ENCODE measurements at regions not wholly inside any gene's neighbourhood (a gene's known extent, or its start where the extent isn't known, plus 50 kb on each side); places are given as distances from the start of the nearest gene placed in this dataset.

DNA sequence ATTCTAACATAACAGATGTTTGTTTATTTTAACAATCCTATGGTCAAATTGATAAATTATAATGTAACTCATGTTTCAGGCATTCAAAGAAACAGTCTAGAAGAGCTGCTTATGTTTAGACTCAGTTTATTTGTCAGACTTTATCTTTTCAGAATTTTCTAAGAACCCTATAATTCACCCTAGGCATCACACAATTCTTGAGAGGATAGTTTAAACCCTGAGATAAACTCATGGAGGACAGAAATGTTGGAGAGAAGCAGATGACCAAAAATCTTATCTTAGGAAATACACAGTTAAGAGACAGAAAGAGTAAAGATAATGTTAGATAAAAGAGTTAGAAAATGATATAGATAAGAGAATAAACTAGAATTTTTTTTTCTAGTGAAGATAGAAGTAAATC is 1185.7 kb upstream of the SLC10A2 start:
- H3K27me3 ChIP-seq (ENCODE audit: control insufficient read depth in 2 of 2, insufficient read depth in 2 of 2, low read length in 2 of 2): no peaks in the 10 kb centered on the region
- H3K4me3 ChIP-seq (ENCODE audit: low read length): no peak overlapping the region
- H3K4me3 Mint-ChIP-seq: no peak overlapping the region
- no peak overlapping the region for H3K27ac ChIP-seq (ENCODE audit: low read depth, low read length)
- ChIA-PET CTCF (no interaction called here), POLR2A (no interaction called here)
- no peak for DNase-seq
- peaks cover 0 to 8% (median 0%) of the 10 kb centered on the region in 11 donors for H3K9me3 Mint-ChIP-seq
- H3K27me3 Mint-ChIP-seq: no peaks in the 10 kb centered on the region
- no peaks in the 10 kb centered on the region for H3K4me1 ChIP-seq (ENCODE audit: control insufficient read depth in 2 of 2, insufficient read depth in 2 of 2, low read length in 2 of 2)
- no peak for ATAC-seq
- H3K36me3 ChIP-seq (ENCODE audit: control insufficient read depth in 2 of 3, insufficient read depth in 3 of 3, low read length in 3 of 3): no peaks in the 10 kb centered on the region
- no peaks in the 10 kb centered on the region for H3K36me3 Mint-ChIP-seq
- H3K27ac Mint-ChIP-seq: no peak overlapping the region
- H3K4me1 Mint-ChIP-seq: no peaks in the 10 kb centered on the region
- intact Hi-C loops (cut with micrococcal nuclease): no loop called here
- no peaks in the 10 kb centered on the region for H3K9me3 ChIP-seq (ENCODE audit: control insufficient read depth in 2 of 3, low read length in 3 of 3)

DNA sequence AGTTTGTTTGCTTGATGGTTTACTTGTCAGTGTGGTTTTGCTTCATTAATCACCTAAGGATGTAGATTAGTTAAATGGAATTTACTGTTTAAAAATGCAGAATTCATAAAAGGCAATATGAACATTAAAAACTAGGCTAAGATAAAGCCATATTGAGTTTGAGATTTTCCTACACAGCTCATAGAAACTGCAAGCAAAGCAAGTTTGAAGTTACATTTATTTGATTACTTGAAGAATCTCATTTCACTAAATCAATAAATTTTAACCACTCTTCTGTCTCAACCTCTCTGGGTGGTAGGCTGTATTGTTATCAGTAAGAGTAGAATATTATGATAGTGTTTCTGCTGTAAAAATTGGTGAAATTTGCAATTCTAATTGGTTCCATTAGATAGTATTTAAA is 1180.7 kb upstream of the SLC10A2 start:
- ATAC-seq (no peak), DNase-seq (no peak)
- Mint-ChIP-seq H3K9me3 (peaks cover 0 to 5% (median 0%) of the 10 kb centered on the region in 11 donors), H3K4me3 (no peak overlapping the region), H3K27me3 (no peaks in the 10 kb centered on the region), H3K4me1 (no peaks in the 10 kb centered on the region), H3K27ac (no peak overlapping the region), H3K36me3 (no peaks in the 10 kb centered on the region)
- Histone ChIP-seq H3K27me3 (ENCODE audit: control insufficient read depth in 2 of 2, insufficient read depth in 2 of 2, low read length in 2 of 2) (no peaks in the 10 kb centered on the region), H3K9me3 (ENCODE audit: control insufficient read depth in 2 of 3, low read length in 3 of 3) (no peaks in the 10 kb centered on the region), H3K27ac (ENCODE audit: low read depth, low read length) (no peak overlapping the region), H3K4me3 (ENCODE audit: low read length) (no peak overlapping the region), H3K4me1 (ENCODE audit: control insufficient read depth in 2 of 2, insufficient read depth in 2 of 2, low read length in 2 of 2) (no peaks in the 10 kb centered on the region), H3K36me3 (ENCODE audit: control insufficient read depth in 2 of 3, insufficient read depth in 3 of 3, low read length in 3 of 3) (no peaks in the 10 kb centered on the region)
- ChIA-PET CTCF (no interaction called here), POLR2A (no interaction called here)
- intact Hi-C loops (cut with micrococcal nuclease): no loop called here

DNA sequence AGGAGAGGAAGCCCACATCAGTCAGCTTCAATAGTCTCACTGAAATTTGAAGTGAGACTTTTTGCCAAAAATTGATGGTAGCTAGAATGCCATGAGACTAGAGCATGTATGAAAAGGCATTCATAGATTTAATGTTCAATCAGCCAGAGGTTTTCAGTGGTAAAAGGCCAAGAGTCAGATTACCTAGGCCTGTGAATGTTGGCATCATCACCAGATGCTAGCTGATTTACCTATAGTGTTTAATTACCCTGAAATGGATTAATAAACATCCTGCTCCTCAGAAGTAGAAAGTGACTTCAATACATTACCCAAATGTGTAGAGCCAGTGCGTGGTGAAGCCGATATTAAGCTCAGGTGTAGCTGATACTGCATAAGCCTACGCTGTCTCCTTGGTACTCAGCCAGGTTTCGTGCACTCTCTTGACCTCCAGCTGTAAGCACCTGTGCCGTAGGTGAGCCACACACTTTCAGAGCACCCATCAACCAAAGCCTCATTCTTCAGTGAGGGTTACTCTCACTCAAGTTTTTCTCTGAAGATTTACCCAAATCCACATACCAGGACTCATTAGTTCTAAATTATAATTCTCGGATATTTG is 1140.3 kb upstream of the SLC10A2 start:
- ATAC-seq (no peak), DNase-seq (no peak)
- Histone ChIP-seq H3K27me3 (ENCODE audit: control insufficient read depth in 2 of 2, insufficient read depth in 2 of 2, low read length in 2 of 2) (no peaks in the 10 kb centered on the region), H3K36me3 (ENCODE audit: control insufficient read depth in 2 of 3, insufficient read depth in 3 of 3, low read length in 3 of 3) (no peaks in the 10 kb centered on the region), H3K4me3 (ENCODE audit: low read length) (no peak overlapping the region), H3K9me3 (ENCODE audit: control insufficient read depth in 2 of 3, low read length in 3 of 3) (no peaks in the 10 kb centered on the region), H3K4me1 (ENCODE audit: control insufficient read depth in 2 of 2, insufficient read depth in 2 of 2, low read length in 2 of 2) (no peaks in the 10 kb centered on the region), H3K27ac (ENCODE audit: low read depth, low read length) (no peak overlapping the region)
- no peaks in the 10 kb centered on the region for H3K36me3 Mint-ChIP-seq
- H3K4me3 Mint-ChIP-seq: no peak overlapping the region
- no peak overlapping the region for H3K27ac Mint-ChIP-seq
- POLR2A ChIA-PET: no interaction called here
- H3K27me3 Mint-ChIP-seq: no peaks in the 10 kb centered on the region
- H3K4me1 Mint-ChIP-seq: no peaks in the 10 kb centered on the region
- CTCF ChIA-PET: no interaction called here
- intact Hi-C loops (cut with micrococcal nuclease): loop anchor here in 1 of 2 donors (10.0 kb wide), 1 partner anchor 62 kb away; no protein-coding TSS in a partner anchor
- H3K9me3 Mint-ChIP-seq: peaks cover 0 to 22% (median 6%) of the 10 kb centered on the region in 11 donors

DNA sequence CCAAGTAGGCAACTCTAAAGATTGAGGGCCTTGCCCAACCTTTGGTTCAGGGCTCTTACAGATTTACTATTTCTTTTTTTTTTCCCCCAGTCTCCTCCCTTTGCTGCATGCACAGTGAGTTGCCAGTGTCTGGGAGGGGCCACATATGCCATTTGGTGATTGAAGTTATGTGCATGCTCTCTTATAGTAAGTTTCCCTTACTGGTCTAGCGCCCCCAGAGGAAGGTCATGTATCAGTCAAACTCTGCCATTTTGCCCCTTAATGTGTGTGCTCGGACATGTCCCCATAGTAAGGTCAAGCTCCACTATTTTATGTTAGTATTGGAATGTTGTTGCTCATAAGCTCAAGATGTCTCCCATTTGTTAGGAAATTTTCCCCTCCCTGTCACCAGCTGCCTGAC is 1138.0 kb upstream of the SLC10A2 start:
- H3K9me3 ChIP-seq (ENCODE audit: control insufficient read depth in 2 of 3, low read length in 3 of 3): no peaks in the 10 kb centered on the region
- POLR2A ChIA-PET: no interaction called here
- H3K27ac ChIP-seq (ENCODE audit: low read depth, low read length): no peak overlapping the region
- CTCF ChIA-PET: no interaction called here
- Mint-ChIP-seq H3K27me3 (no peaks in the 10 kb centered on the region), H3K4me3 (no peak overlapping the region), H3K27ac (no peak overlapping the region), H3K4me1 (no peaks in the 10 kb centered on the region), H3K9me3 (peaks cover 0 to 22% (median 6%) of the 10 kb centered on the region in 11 donors), H3K36me3 (no peaks in the 10 kb centered on the region)
- no peaks in the 10 kb centered on the region for H3K36me3 ChIP-seq (ENCODE audit: control insufficient read depth in 2 of 3, insufficient read depth in 3 of 3, low read length in 3 of 3)
- intact Hi-C loops (cut with micrococcal nuclease): loop anchor here in 1 of 2 donors (10.0 kb wide), 1 partner anchor 59 kb away; no protein-coding TSS in a partner anchor
- DNase-seq (no peak), ATAC-seq (no peak)
- no peaks in the 10 kb centered on the region for H3K27me3 ChIP-seq (ENCODE audit: control insufficient read depth in 2 of 2, insufficient read depth in 2 of 2, low read length in 2 of 2)
- no peaks in the 10 kb centered on the region for H3K4me1 ChIP-seq (ENCODE audit: control insufficient read depth in 2 of 2, insufficient read depth in 2 of 2, low read length in 2 of 2)
- H3K4me3 ChIP-seq (ENCODE audit: low read length): no peak overlapping the region

DNA sequence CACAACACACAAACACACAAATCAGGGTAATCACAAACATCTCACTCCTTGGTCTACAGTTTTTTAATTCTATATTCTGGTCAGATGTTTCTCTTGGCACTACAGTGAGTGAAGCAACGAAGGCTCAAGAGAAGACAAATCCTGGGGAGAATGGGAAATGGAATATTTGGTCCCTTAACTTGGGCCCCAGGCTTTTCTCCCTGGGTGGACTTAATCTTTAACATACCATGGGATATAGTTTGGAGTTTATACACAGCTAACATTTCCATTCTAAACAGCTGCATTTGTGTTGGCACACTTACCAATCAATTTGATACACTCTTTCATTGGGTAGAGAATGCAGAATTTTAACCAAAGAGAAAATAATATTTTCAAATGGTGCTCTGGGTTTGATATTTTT is 1132.6 kb upstream of the SLC10A2 start:
- no peak overlapping the region for H3K27ac Mint-ChIP-seq
- H3K4me3 Mint-ChIP-seq: no peak overlapping the region
- no peaks in the 10 kb centered on the region for H3K4me1 Mint-ChIP-seq
- Histone ChIP-seq H3K27ac (ENCODE audit: low read depth, low read length) (no peak overlapping the region), H3K36me3 (ENCODE audit: control insufficient read depth in 2 of 3, insufficient read depth in 3 of 3, low read length in 3 of 3) (no peaks in the 10 kb centered on the region), H3K4me3 (ENCODE audit: low read length) (no peak overlapping the region), H3K27me3 (ENCODE audit: control insufficient read depth in 2 of 2, insufficient read depth in 2 of 2, low read length in 2 of 2) (no peaks in the 10 kb centered on the region), H3K9me3 (ENCODE audit: control insufficient read depth in 2 of 3, low read length in 3 of 3) (no peaks in the 10 kb centered on the region), H3K4me1 (ENCODE audit: control insufficient read depth in 2 of 2, insufficient read depth in 2 of 2, low read length in 2 of 2) (no peaks in the 10 kb centered on the region)
- intact Hi-C loops (cut with micrococcal nuclease): no loop called here
- H3K9me3 Mint-ChIP-seq: peaks cover 0 to 17% (median 5%) of the 10 kb centered on the region in 11 donors
- no peak for DNase-seq
- ATAC-seq: no peak
- H3K36me3 Mint-ChIP-seq: no peaks in the 10 kb centered on the region
- no peaks in the 10 kb centered on the region for H3K27me3 Mint-ChIP-seq
- ChIA-PET POLR2A (no interaction called here), CTCF (no interaction called here)

DNA sequence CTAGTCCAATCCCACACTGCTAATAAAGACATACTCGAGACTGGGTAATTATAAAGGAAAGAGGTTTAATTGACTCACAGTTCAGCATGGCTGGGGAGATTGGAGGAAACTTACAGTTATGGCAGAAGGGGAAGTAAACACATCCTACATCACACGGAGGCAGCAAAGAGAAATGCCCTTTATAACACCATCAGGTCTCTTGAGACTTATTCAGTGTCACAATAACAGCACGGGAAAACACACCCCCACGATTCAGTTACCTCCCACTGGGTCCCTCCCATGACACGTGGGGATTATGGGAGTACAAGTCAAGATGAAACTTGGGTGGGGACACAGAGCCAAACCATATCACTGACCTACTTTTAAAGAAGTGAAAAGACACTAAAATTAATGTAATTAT is 1130.4 kb upstream of the SLC10A2 start:
- Mint-ChIP-seq H3K27me3 (no peaks in the 10 kb centered on the region), H3K9me3 (peaks cover 0 to 13% (median 5%) of the 10 kb centered on the region in 11 donors), H3K4me1 (no peaks in the 10 kb centered on the region), H3K36me3 (no peaks in the 10 kb centered on the region), H3K27ac (no peak overlapping the region), H3K4me3 (no peak overlapping the region)
- no peaks in the 10 kb centered on the region for H3K27me3 ChIP-seq (ENCODE audit: control insufficient read depth in 2 of 2, insufficient read depth in 2 of 2, low read length in 2 of 2)
- CTCF ChIA-PET: no interaction called here
- no peaks in the 10 kb centered on the region for H3K9me3 ChIP-seq (ENCODE audit: control insufficient read depth in 2 of 3, low read length in 3 of 3)
- no peak overlapping the region for H3K27ac ChIP-seq (ENCODE audit: low read depth, low read length)
- ATAC-seq: no peak
- intact Hi-C loops (cut with micrococcal nuclease): no loop called here
- POLR2A ChIA-PET: no interaction called here
- H3K4me3 ChIP-seq (ENCODE audit: low read length): no peak overlapping the region
- no peaks in the 10 kb centered on the region for H3K4me1 ChIP-seq (ENCODE audit: control insufficient read depth in 2 of 2, insufficient read depth in 2 of 2, low read length in 2 of 2)
- no peak for DNase-seq
- H3K36me3 ChIP-seq (ENCODE audit: control insufficient read depth in 2 of 3, insufficient read depth in 3 of 3, low read length in 3 of 3): no peaks in the 10 kb centered on the region

DNA sequence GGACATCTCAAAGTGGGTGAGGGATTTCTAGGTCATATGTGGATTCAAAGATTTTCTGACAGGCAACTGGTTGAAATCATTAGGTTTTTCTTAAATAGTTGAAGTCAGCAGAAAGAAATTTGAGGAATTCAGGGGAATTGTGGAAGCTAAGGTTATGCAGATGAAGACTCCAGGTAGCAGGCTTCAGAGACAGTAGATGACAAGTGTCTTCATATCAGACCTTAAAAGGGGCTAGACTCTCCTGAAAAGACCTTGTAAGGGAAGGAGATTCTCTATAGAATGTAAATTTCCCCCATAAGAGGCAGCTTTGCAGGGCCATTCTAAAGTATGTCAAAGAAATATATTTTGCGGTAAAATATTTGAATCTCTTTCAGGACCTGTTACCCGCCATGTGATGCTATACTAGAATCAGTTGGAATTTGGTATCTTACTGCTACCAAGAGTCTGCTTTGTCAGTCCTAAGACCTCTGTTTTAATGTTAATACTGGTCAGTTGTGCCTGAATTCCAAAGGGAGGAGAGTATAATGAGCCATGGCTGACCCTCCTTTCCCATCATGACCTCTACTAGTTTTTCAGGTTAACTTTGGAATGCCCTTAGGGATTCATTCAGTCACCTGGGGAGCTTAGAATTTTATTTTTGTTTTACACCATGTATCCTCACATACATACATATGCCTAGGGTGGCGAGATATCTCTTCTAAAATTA is 1115.5 kb upstream of the SLC10A2 start:
- H3K36me3 ChIP-seq (ENCODE audit: control insufficient read depth in 2 of 3, insufficient read depth in 3 of 3, low read length in 3 of 3): no peaks in the 10 kb centered on the region
- Mint-ChIP-seq H3K36me3 (no peaks in the 10 kb centered on the region), H3K9me3 (peaks cover 0 to 9% (median 5%) of the 10 kb centered on the region in 11 donors), H3K4me3 (no peak overlapping the region), H3K27ac (no peak overlapping the region), H3K4me1 (no peaks in the 10 kb centered on the region), H3K27me3 (no peaks in the 10 kb centered on the region)
- intact Hi-C loops (cut with micrococcal nuclease): no loop called here
- H3K27ac ChIP-seq (ENCODE audit: low read depth, low read length): no peak overlapping the region
- CTCF ChIA-PET: no interaction called here
- no peaks in the 10 kb centered on the region for H3K27me3 ChIP-seq (ENCODE audit: control insufficient read depth in 2 of 2, insufficient read depth in 2 of 2, low read length in 2 of 2)
- ATAC-seq (no peak), DNase-seq (no peak)
- no peak overlapping the region for H3K4me3 ChIP-seq (ENCODE audit: low read length)
- POLR2A ChIA-PET: no interaction called here
- no peaks in the 10 kb centered on the region for H3K4me1 ChIP-seq (ENCODE audit: control insufficient read depth in 2 of 2, insufficient read depth in 2 of 2, low read length in 2 of 2)
- no peaks in the 10 kb centered on the region for H3K9me3 ChIP-seq (ENCODE audit: control insufficient read depth in 2 of 3, low read length in 3 of 3)
